Activated naive CD4-positive, alpha-beta T cell (primary cell): ENCODE measurements at regions not wholly inside any gene's neighbourhood (a gene's known extent, or its start where the extent isn't known, plus 50 kb on each side); places are given as distances from the start of the nearest gene placed in this dataset.

Experiments used
- DNase-seq, 4 experiments: peaks; one replicate each; lab custom pipeline; 2025; lab: John Stamatoyannopoulos, UW

DNA sequence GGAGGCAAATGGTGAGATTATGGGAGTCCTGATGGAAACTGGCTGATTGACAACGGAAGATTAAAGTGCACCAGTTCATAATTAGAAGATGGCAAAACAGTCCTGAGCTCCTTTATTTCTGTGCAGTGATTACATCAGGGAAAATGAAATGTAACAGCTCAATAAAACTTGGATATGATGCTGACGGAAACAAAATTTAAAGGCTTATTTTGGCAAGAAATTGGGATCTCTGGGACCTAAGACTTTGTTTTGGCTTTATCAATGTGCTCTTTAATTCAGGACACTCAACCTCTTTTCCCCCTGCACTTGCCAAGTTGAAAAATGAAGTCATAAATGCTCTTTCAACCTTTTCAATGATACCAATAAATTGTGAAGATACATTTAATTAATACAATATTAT lies 226.8 kb downstream of the C6orf118 start:
- no peak for DNase-seq

GRCh38 chr6:165081944-165082532 lies 227.4 kb downstream of the C6orf118 start:
- DNase-seq: no peak

GRCh38 chr6:165077876-165078275 lies 231.5 kb downstream of the C6orf118 start:
- no peak for DNase-seq

DNA sequence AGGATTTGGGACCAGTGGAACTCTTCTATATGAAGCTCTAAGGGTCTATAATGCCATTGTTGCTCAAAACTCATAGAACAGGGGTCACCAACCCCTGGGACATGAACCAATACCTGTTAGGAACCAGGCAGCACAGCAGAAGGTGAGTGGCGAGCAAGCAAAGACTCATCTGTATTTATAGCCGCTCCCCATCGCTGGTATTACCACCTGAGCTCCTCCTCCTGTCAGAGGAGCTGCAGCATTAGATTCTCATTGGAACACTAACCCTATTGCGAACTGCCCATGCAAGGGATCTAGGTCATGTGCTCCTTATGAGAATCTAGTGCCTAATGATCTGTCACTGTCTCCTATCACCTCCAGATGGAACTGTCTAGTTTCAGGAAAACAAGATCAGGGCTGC lies 237.5 kb downstream of the C6orf118 start:
- DNase-seq: no peak

- no peak for DNase-seq
Observed at GRCh38 chr6:165060720-165061119, 248.7 kb downstream of the C6orf118 start.

DNA sequence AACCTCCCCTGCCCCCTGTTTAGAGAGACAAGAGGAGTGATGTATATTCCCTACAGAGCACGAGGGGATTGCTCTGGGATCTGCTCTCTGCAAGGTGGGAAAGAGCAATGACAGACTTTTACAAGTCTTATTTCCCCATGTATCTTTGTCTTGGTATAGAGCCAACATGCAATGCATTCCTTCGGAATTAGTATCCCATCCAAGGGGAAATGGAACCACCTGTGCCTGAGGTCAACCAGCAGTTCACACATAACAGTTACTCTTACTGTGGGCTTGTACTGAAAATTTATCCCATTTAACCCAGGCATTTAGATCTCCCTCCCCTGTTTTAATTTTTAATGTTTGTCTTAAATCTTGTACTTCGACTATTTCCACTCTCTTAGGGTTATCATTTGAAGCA lies 250.4 kb downstream of the C6orf118 start:
- no peak for DNase-seq

- DNase-seq: no peak
Observed at GRCh38 chr6:165056292-165056691, 253.1 kb downstream of the C6orf118 start.

- DNase-seq: no peak
Observed at GRCh38 chr6:165055231-165055630, 254.2 kb downstream of the C6orf118 start.

GRCh38 chr6:165052561-165053480 lies 256.6 kb downstream of the C6orf118 start:
- DNase-seq: no peak

DNA sequence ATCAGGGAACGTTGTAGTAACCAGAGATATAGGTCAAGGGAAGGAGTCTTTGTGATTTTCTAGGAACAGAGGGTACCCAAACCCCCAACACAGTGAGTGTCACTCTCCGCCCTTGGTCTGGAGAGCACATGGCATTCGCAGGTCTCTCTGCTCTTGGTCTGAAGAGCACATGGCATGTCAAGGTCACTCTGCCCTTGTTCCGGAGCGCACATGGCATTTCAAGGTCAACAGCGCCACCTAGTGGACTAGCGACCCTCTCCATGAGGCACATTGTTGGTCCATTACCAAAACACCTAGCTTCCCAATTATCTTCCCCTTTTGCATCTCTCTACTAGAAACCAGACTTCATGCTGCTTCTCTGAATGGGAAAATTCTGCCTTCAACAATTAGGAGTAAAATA lies 260.0 kb downstream of the C6orf118 start:
- no peak for DNase-seq

- DNase-seq: no peak
Observed at GRCh38 chr6:165047952-165048351, 261.5 kb downstream of the C6orf118 start.

DNA sequence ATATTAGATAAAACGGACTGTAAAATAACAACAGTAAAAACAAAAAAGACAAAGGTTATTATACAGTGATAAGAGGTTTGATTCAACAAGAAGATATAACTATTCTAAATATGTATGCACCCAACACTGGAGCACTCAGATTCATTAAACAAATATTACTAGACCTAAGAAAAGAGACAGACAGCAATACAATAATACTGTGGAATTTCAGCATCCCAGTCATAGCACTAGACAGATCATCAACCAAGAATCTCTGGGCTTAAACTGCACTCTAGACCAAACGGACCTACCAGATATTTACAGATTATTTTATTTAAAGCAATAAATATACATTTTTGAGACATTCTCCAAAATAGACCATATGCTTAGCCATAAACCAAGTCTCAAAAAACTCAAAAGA lies 263.8 kb downstream of the C6orf118 start:
- DNase-seq: no peak

DNA sequence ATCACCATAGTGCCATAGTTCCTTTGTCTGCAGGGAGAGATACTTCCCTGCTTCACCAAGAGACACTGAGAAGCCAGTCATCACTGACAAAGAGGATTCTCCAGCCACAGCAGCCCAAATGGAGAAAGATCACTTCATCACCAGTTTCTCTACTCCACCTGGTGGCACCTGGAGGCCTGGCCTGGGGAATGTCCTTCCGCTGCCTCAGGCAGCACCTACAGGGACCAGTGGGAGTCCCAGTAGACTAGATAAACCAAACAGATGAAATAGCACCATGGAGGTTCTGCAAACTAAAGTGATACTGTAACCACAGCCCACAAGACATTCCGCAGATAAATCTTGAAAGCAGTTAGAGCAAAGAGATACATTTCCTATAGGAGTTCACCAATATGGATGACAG lies 266.5 kb downstream of the C6orf118 start:
- no peak for DNase-seq

DNA sequence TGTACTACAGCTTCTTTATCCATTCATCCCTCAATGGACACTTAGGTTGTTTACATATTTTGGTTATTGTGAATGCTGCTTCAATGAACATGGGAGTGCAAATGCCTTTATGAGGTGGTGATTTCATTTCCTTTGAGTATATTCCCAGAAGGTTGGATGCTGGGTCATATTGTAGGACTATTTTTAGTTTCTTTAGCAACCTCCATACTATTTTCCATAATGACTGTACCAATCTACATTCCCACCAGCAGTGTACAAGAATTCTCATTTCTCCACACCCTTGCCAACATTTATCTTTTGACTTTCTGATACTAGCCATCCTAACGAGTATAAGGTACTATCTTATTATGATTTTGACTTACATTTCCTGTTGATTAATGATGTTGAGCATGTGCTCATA lies 269.0 kb downstream of the C6orf118 start:
- DNase-seq: no peak

DNA sequence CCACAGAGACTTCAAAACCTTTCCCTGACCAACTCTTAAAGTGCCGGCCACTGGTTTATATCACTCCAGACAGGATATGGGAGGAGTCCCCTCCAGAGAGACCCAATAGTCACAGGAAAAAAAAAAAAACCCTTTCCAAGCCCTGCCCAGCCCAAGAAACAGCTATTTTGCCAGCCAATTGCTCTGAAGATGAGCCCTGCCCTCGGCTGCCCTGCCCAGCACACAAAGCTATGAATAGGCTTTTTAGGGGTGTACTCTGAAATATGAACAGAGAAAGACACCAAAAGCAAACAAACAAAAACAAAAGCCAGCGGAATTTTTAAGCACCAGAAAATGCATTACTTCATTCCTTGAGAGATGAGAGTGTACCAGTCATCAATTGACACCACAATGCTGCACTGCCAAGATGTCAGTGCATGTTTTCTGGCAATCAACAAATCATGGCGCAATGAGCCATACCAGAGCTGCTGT lies 275.1 kb downstream of the C6orf118 start:
- no peak for DNase-seq

DNA sequence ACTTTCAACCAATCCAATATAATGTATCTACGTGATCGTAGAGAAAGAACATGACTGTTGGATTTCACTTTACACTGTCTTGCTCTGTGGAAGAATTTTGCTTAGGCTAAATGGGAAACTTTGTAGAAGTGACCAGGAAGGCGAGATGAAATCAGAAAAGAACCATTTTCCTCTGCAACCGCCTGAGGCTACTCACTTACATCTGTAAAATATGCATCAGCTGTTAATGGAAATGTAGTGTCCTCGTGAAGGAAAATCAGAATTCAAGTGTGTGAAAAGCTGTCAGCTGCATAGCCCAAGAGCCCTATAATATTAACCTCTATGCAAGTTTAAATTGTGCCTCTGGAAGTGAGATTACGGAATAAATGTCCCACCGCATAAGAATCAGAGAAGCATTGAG lies 277.9 kb downstream of the C6orf118 start:
- DNase-seq: no peak

- no peak for DNase-seq
Observed at GRCh38 chr6:165025040-165025439, 284.4 kb downstream of the C6orf118 start.

DNA sequence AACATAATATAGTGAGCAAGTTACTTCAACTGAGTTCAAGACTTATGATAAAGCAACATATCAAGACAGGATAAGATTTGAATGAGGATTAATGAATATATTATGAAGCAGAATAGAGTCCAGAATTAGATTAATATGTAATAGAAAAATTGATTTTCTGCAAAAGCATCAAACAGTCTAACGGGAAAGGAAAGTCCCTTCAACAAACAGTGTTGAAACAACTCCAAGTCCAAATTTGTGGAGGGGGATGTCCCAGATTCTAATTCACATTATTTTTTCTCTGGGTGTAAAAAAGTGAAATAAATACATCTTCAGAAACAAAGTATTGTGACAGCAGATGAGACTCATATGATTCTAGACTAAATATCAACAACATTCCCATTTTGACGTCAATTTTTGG lies 289.7 kb downstream of the C6orf118 start:
- DNase-seq: no peak

DNA sequence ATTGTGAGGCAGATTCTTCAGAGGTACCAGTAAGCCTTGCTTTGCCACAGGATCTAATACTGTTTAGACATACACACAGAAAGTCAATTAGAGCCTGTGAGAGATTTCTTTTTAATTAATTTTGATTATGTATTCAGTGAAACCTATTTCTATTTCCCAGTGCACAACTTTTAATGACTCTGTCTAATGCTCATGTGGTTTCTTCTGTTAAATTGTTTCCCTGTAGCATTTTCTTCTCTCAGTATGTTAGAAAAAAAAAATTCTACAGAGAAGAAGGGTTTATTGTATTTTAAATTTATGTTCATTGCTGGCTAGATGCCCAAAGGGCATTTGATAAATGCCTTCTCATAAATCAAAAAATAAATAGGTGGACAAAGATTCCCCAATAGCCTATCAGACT lies 293.7 kb downstream of the C6orf118 start:
- DNase-seq: no peak

GRCh38 chr6:165013701-165014100 lies 295.7 kb downstream of the C6orf118 start:
- DNase-seq: no peak

- no peak for DNase-seq
Observed at GRCh38 chr6:165012183-165012582, 297.2 kb downstream of the C6orf118 start.

- no peak for DNase-seq
Observed at GRCh38 chr6:165010556-165011535, 298.6 kb downstream of the C6orf118 start.
